ENCODE measurements at regions not wholly inside any gene's neighbourhood (a gene's known extent, or its start where the extent isn't known, plus 50 kb on each side); places are given as distances from the start of the nearest gene placed in this dataset.

DNA sequence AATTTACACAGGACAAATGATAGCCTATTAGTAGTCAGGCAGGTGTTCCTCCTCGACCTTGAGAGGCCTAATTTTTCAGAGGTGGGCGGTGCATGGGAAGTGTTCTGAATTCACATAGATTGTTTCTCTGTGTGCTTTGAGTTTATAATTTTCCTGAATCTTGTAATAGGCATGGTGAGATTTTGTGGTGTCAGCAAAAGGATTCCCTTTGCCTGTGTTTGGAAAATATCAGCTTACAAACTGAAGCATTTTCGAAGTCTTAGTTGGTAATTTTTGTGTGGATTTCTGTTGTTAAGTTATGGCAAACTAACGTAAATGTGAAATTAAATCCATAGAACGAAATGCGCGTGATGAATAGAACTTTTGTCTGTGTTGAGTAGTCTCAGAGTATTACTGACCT is 194.0 kb upstream of the RBMS1 start:
- Histone ChIP-seq H3K36me3 (replicated peaks in 1 of 2; ENCODE audit: control insufficient read depth in 1 of 2, insufficient read depth in 2 of 2, low read length in 1 of 2) (no peaks in the 10 kb centered on the region), H3K27ac (ENCODE audit: low read depth in 2 of 2, low read length in 1 of 2) (no peak overlapping the region), H3K4me1 (ENCODE audit: control insufficient read depth in 1 of 2, insufficient read depth in 2 of 2, low read depth in 1 of 2, low read length in 1 of 2) (no peaks in the 10 kb centered on the region), H3K27me3 (ENCODE audit: insufficient read depth) (no peaks in the 10 kb centered on the region), H3K4me2 (no peak overlapping the region), H3K79me2 (ENCODE audit: insufficient read depth) (no peaks in the 10 kb centered on the region), H3F3A (replicated peaks; ENCODE audit: insufficient read depth) (no peaks in the 10 kb centered on the region), H4K20me1 (ENCODE audit: insufficient read depth) (no peaks in the 10 kb centered on the region), H3K9ac (no peak overlapping the region), H2AFZ (ENCODE audit: low read depth) (no peak overlapping the region), H3K9me3 (no peaks in the 10 kb centered on the region), H3K4me3 (ENCODE audit: low read depth in 2 of 2, low read length in 1 of 2) (no peak overlapping the region), H3K9me2 (no peaks in the 10 kb centered on the region)
- DNase-seq: no peak
- ChIA-PET CTCF (no interaction called here), POLR2A (no interaction called here)
- 81% methylated on average over 7 of the region's 7 CpGs for WGBS (ENCODE audit: low lambda C conversion rate)
- no peak for TF ChIP-seq USF2 (IDR thresholded peaks at IDR 0.05; ENCODE audit: borderline replicate concordance, low read depth, low read length)
- TF ChIP-seq CHD2 (IDR thresholded peaks at IDR 0.05; ENCODE audit: low read length, partially characterized antibody): no peak
- TF ChIP-seq, protein P1, sequence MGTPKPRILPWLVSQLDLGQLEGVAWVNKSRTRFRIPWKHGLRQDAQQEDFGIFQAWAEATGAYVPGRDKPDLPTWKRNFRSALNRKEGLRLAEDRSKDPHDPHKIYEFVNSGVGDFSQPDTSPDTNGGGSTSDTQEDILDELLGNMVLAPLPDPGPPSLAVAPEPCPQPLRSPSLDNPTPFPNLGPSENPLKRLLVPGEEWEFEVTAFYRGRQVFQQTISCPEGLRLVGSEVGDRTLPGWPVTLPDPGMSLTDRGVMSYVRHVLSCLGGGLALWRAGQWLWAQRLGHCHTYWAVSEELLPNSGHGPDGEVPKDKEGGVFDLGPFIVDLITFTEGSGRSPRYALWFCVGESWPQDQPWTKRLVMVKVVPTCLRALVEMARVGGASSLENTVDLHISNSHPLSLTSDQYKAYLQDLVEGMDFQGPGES (IDR thresholded peaks at IDR 0.05; ENCODE audit: low read depth, low read length): no peak
- TF ChIP-seq, protein P2, sequence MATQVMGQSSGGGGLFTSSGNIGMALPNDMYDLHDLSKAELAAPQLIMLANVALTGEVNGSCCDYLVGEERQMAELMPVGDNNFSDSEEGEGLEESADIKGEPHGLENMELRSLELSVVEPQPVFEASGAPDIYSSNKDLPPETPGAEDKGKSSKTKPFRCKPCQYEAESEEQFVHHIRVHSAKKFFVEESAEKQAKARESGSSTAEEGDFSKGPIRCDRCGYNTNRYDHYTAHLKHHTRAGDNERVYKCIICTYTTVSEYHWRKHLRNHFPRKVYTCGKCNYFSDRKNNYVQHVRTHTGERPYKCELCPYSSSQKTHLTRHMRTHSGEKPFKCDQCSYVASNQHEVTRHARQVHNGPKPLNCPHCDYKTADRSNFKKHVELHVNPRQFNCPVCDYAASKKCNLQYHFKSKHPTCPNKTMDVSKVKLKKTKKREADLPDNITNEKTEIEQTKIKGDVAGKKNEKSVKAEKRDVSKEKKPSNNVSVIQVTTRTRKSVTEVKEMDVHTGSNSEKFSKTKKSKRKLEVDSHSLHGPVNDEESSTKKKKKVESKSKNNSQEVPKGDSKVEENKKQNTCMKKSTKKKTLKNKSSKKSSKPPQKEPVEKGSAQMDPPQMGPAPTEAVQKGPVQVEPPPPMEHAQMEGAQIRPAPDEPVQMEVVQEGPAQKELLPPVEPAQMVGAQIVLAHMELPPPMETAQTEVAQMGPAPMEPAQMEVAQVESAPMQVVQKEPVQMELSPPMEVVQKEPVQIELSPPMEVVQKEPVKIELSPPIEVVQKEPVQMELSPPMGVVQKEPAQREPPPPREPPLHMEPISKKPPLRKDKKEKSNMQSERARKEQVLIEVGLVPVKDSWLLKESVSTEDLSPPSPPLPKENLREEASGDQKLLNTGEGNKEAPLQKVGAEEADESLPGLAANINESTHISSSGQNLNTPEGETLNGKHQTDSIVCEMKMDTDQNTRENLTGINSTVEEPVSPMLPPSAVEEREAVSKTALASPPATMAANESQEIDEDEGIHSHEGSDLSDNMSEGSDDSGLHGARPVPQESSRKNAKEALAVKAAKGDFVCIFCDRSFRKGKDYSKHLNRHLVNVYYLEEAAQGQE (IDR thresholded peaks at IDR 0.05; ENCODE audit: low read depth, low read length): no peak
- TF ChIP-seq EZH2phosphoT487 (IDR thresholded peaks at IDR 0.05; ENCODE audit: borderline replicate concordance, low read depth): no peak
- TF ChIP-seq RCOR1 (IDR thresholded peaks at IDR 0.05; ENCODE audit: low read length): no peak
- no peak for TF ChIP-seq RAD21 (IDR thresholded peaks at IDR 0.05; ENCODE audit: low read length)
- TF ChIP-seq ZBTB33 (IDR thresholded peaks at IDR 0.05; ENCODE audit: borderline replicate concordance, low read depth): no peak
- no peak for TF ChIP-seq RXRA (IDR thresholded peaks at IDR 0.05; ENCODE audit: borderline replicate concordance, low read depth)
- no peak for TF ChIP-seq MEF2A (IDR thresholded peaks at IDR 0.05; ENCODE audit: borderline replicate concordance, low read depth)
- TF ChIP-seq, protein P3, sequence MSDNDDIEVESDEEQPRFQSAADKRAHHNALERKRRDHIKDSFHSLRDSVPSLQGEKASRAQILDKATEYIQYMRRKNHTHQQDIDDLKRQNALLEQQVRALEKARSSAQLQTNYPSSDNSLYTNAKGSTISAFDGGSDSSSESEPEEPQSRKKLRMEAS (IDR thresholded peaks at IDR 0.05; ENCODE audit: low read depth): no peak
- TF ChIP-seq FOXJ3 (CRISPR knock-in tag; IDR thresholded peaks at IDR 0.05): no peak
- TF ChIP-seq SMC3 (IDR thresholded peaks at IDR 0.05; ENCODE audit: low read depth, low read length): no peak
- TF ChIP-seq EP300 (IDR thresholded peaks at IDR 0.05; ENCODE audit: borderline replicate concordance in 1 of 2, low read depth in 1 of 2, low read length in 1 of 2): no peak
- TF ChIP-seq YY1 (IDR thresholded peaks at IDR 0.05; ENCODE audit: low read depth): no peak
- TF ChIP-seq TAF1 (IDR thresholded peaks at IDR 0.05; ENCODE audit: borderline replicate concordance, low read depth, low read length): no peak
- TF ChIP-seq, protein P4, sequence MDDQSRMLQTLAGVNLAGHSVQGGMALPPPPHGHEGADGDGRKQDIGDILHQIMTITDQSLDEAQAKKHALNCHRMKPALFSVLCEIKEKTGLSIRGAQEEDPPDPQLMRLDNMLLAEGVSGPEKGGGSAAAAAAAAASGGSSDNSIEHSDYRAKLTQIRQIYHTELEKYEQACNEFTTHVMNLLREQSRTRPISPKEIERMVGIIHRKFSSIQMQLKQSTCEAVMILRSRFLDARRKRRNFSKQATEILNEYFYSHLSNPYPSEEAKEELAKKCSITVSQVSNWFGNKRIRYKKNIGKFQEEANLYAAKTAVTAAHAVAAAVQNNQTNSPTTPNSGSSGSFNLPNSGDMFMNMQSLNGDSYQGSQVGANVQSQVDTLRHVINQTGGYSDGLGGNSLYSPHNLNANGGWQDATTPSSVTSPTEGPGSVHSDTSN (IDR thresholded peaks at IDR 0.05): no peak
- TF ChIP-seq TCF12 (IDR thresholded peaks at IDR 0.05): no peak
- TF ChIP-seq POLR2AphosphoS5 (IDR thresholded peaks at IDR 0.05; ENCODE audit: low read depth, low read length): no peak
- TF ChIP-seq, protein P5, sequence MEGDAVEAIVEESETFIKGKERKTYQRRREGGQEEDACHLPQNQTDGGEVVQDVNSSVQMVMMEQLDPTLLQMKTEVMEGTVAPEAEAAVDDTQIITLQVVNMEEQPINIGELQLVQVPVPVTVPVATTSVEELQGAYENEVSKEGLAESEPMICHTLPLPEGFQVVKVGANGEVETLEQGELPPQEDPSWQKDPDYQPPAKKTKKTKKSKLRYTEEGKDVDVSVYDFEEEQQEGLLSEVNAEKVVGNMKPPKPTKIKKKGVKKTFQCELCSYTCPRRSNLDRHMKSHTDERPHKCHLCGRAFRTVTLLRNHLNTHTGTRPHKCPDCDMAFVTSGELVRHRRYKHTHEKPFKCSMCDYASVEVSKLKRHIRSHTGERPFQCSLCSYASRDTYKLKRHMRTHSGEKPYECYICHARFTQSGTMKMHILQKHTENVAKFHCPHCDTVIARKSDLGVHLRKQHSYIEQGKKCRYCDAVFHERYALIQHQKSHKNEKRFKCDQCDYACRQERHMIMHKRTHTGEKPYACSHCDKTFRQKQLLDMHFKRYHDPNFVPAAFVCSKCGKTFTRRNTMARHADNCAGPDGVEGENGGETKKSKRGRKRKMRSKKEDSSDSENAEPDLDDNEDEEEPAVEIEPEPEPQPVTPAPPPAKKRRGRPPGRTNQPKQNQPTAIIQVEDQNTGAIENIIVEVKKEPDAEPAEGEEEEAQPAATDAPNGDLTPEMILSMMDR (IDR thresholded peaks at IDR 0.05): no peak

Data from SK-N-SH (cell line).